ENCODE measurements at regions not wholly inside any gene's neighbourhood (a gene's known extent, or its start where the extent isn't known, plus 50 kb on each side); places are given as distances from the start of the nearest gene placed in this dataset.

- intact Hi-C loops (cut with DNase I), result no loop called here
- TF ChIP-seq CTCF (IDR thresholded peaks at IDR 0.05), result no peak
- TF ChIP-seq POLR2A (IDR thresholded peaks at IDR 0.05), result no peak
- no peak for ATAC-seq
- Histone ChIP-seq H3K4me3 (no peak overlapping the region), H3K9me3 (peaks cover 0 to 19% (median 0%) of the 10 kb centered on the region in 3 donors), H3K36me3 (replicated peaks in 1 of 2; ENCODE audit: insufficient read depth in 1 of 2, low read depth in 2 of 2) (no peaks in the 10 kb centered on the region), H3K27me3 (no peaks in the 10 kb centered on the region), H3K27ac (no peak overlapping the region), H3K4me1 (no peaks in the 10 kb centered on the region)
- no peak for DNase-seq
- 67 to 70% methylated on average over 10 of the region's 10 CpGs for WGBS, 2 donors
These were observed 78.0 kb upstream of the FCN1 start for GRCh38 chr9:134995792-134996120.

- ATAC-seq (no peak), DNase-seq (no peak)
- intact Hi-C loops (cut with DNase I), result no loop called here
- Histone ChIP-seq H3K27me3 (no peaks in the 10 kb centered on the region), H3K4me3 (no peak overlapping the region), H3K9me3 (peaks cover 0 to 19% (median 0%) of the 10 kb centered on the region in 3 donors), H3K4me1 (no peaks in the 10 kb centered on the region), H3K27ac (no peak overlapping the region), H3K36me3 (replicated peaks in 1 of 2; ENCODE audit: insufficient read depth in 1 of 2, low read depth in 2 of 2) (no peaks in the 10 kb centered on the region)
- TF ChIP-seq POLR2A (IDR thresholded peaks at IDR 0.05) (no peak), CTCF (IDR thresholded peaks at IDR 0.05) (no peak)
- 68 to 83% methylated on average over 20 to 24 of the region's 24 CpGs for WGBS, 2 donors
These were observed 79.1 kb upstream of the FCN1 start for GRCh38 chr9:134996591-134997530.

GRCh38 chr9:135000647-135001245 is 83.0 kb upstream of the FCN1 start:
- Histone ChIP-seq H3K9me3 (peaks cover 0 to 19% (median 0%) of the 10 kb centered on the region in 3 donors), H3K27me3 (no peaks in the 10 kb centered on the region), H3K27ac (no peak overlapping the region), H3K36me3 (replicated peaks in 1 of 2; ENCODE audit: insufficient read depth in 1 of 2, low read depth in 2 of 2) (no peaks in the 10 kb centered on the region), H3K4me3 (no peak overlapping the region), H3K4me1 (no peaks in the 10 kb centered on the region)
- no peak for DNase-seq
- ATAC-seq, result no peak
- WGBS, 2 donors, result 29 to 39% methylated on average over 2 of the region's 2 CpGs
- TF ChIP-seq CTCF (IDR thresholded peaks at IDR 0.05) (no peak), POLR2A (IDR thresholded peaks at IDR 0.05) (no peak)
- intact Hi-C loops (cut with DNase I), result no loop called here

- ATAC-seq (no peak), DNase-seq (no peak)
- intact Hi-C loops (cut with DNase I), result no loop called here
- H3K27me3 ChIP-seq, result no peaks in the 10 kb centered on the region
- H3K27ac ChIP-seq, result no peak overlapping the region
- H3K4me3 ChIP-seq, result no peak overlapping the region
- H3K36me3 ChIP-seq (replicated peaks in 1 of 2; ENCODE audit: insufficient read depth in 1 of 2, low read depth in 2 of 2), result no peaks in the 10 kb centered on the region
- WGBS, 2 donors, result 72% methylated on average over 2 of the region's 2 CpGs; no CpG with 5 or more reads in 1 of the 2 donors
- no peak for TF ChIP-seq POLR2A (IDR thresholded peaks at IDR 0.05)
- no peak for TF ChIP-seq CTCF (IDR thresholded peaks at IDR 0.05)
- no peaks in the 10 kb centered on the region for H3K4me1 ChIP-seq
- H3K9me3 ChIP-seq, result peaks cover 0 to 19% (median 0%) of the 10 kb centered on the region in 3 donors
These were observed 83.8 kb upstream of the FCN1 start for GRCh38 chr9:135001526-135001925.
